KMS-11 (cell line): ENCODE measurements at regions not wholly inside any gene's neighbourhood (a gene's known extent, or its start where the extent isn't known, plus 50 kb on each side); places are given as distances from the start of the nearest gene placed in this dataset.

ENCODE experiments used
- H2AFZ ChIP-seq: fragments of 200-600 bp; sonication (generic); 2 replicates; pipeline ENCODE4 v1.6.1; 2016; ENCODE audit warnings: antibody characterized with exemption, mixed run types, low read depth
- H3K27ac ChIP-seq: fragments of 200-600 bp; sonication (generic); 2 replicates; pipeline ENCODE4 v1.6.1; 2016; ENCODE audit warnings: mild to moderate bottlenecking, mixed run types
- H3K27me3 ChIP-seq: fragments of 200-600 bp; sonication (generic); 2 replicates; pipeline ENCODE4 v1.6.1; 2017; ENCODE audit warnings: mild to moderate bottlenecking, low read depth, mixed run types, moderate library complexity; ENCODE audit not compliant: insufficient read depth
- H3K36me3 ChIP-seq: fragments of 200-600 bp; sonication (generic); 2 replicates; pipeline ENCODE4 v1.6.1; 2017; ENCODE audit warnings: mild to moderate bottlenecking, mixed run types; ENCODE audit not compliant: insufficient read depth
- H3K4me1 ChIP-seq: fragments of 200-600 bp; sonication (generic); 2 replicates; pipeline ENCODE4 v1.6.1; 2016; ENCODE audit warnings: mild to moderate bottlenecking, low read depth, mixed run types; ENCODE audit not compliant: poor library complexity, severe bottlenecking
- H3K4me2 ChIP-seq: fragments of 200-600 bp; sonication (generic); 2 replicates; pipeline ENCODE4 v1.7.0; 2016; ENCODE audit warnings: mild to moderate bottlenecking, mixed run types
- H3K4me3 ChIP-seq: fragments of 200-600 bp; sonication (generic); IDR thresholded peaks from 2 replicates; pipeline ENCODE4 v1.6.1; 2017; ENCODE audit warnings: low read depth, low read length, mixed read lengths; ENCODE audit not compliant: insufficient read depth
- H3K79me2 ChIP-seq: fragments of 200-600 bp; sonication (generic); 2 replicates; pipeline ENCODE4 v1.6.1; 2016; ENCODE audit warnings: low read depth, mixed run types; ENCODE audit not compliant: insufficient read depth
- H3K9ac ChIP-seq: fragments of 200-600 bp; sonication (generic); 2 replicates; pipeline ENCODE4 v1.6.1; 2016; ENCODE audit warnings: mild to moderate bottlenecking, mixed run types
- H4K20me1 ChIP-seq: fragments of 200-600 bp; sonication (generic); 2 replicates; pipeline ENCODE4 v1.6.1; 2016; ENCODE audit warnings: mild to moderate bottlenecking, mixed run types; ENCODE audit not compliant: insufficient read depth
- TF ChIP-seq, protein P1 (sequence below): fragments of 200-600 bp; sonication (generic); conservative IDR thresholded peaks from 2 replicates; pipeline ENCODE4 v1.6.1; 2017; ENCODE audit warnings: low read depth, mild to moderate bottlenecking, antibody characterized with exemption, low read length, moderate library complexity, mixed read lengths

GRCh38 chr10:78699971-78700370 lies 368.8 kb upstream of the ZMIZ1 start:
- H3K27ac ChIP-seq, result no peak overlapping the region
- H3K4me3 ChIP-seq, result no peak overlapping the region
- no peak overlapping the region for H3K4me2 ChIP-seq
- H3K79me2 ChIP-seq, result no peaks in the 10 kb centered on the region
- no peaks in the 10 kb centered on the region for H3K4me1 ChIP-seq
- no peak overlapping the region for H2AFZ ChIP-seq
- no peaks in the 10 kb centered on the region for H3K36me3 ChIP-seq
- TF ChIP-seq, protein P1, sequence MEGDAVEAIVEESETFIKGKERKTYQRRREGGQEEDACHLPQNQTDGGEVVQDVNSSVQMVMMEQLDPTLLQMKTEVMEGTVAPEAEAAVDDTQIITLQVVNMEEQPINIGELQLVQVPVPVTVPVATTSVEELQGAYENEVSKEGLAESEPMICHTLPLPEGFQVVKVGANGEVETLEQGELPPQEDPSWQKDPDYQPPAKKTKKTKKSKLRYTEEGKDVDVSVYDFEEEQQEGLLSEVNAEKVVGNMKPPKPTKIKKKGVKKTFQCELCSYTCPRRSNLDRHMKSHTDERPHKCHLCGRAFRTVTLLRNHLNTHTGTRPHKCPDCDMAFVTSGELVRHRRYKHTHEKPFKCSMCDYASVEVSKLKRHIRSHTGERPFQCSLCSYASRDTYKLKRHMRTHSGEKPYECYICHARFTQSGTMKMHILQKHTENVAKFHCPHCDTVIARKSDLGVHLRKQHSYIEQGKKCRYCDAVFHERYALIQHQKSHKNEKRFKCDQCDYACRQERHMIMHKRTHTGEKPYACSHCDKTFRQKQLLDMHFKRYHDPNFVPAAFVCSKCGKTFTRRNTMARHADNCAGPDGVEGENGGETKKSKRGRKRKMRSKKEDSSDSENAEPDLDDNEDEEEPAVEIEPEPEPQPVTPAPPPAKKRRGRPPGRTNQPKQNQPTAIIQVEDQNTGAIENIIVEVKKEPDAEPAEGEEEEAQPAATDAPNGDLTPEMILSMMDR, result no peak
- no peak overlapping the region for H3K9ac ChIP-seq
- H3K27me3 ChIP-seq, result no peaks in the 10 kb centered on the region
- H4K20me1 ChIP-seq, result no peaks in the 10 kb centered on the region

DNA sequence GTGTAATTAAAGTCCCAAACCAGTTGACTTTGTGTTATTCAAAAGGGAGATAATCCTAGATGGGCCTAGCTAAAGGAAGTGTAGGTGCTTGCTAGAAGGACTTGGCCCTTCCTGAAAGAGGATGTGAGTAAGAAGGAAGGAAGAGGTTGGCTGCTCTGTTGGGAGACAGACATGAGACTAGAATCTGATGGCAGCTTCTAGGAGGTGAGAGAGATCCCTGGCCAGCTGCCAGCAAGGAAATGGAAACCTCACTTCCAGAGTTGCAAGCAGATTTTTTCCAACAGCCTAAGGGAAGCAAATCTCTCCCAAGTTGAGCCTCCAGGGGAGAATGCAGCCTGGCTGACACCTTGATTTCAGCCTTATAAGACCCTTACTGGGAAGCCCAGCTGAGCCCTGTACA lies 368.4 kb upstream of the ZMIZ1 start:
- no peaks in the 10 kb centered on the region for H3K36me3 ChIP-seq
- no peak overlapping the region for H3K4me2 ChIP-seq
- no peaks in the 10 kb centered on the region for H4K20me1 ChIP-seq
- TF ChIP-seq, protein P1, result no peak
- H3K27me3 ChIP-seq, result no peaks in the 10 kb centered on the region
- H3K9ac ChIP-seq, result no peak overlapping the region
- H3K79me2 ChIP-seq, result no peaks in the 10 kb centered on the region
- H3K4me1 ChIP-seq, result no peaks in the 10 kb centered on the region
- no peak overlapping the region for H2AFZ ChIP-seq
- H3K4me3 ChIP-seq, result no peak overlapping the region
- H3K27ac ChIP-seq, result no peak overlapping the region

DNA sequence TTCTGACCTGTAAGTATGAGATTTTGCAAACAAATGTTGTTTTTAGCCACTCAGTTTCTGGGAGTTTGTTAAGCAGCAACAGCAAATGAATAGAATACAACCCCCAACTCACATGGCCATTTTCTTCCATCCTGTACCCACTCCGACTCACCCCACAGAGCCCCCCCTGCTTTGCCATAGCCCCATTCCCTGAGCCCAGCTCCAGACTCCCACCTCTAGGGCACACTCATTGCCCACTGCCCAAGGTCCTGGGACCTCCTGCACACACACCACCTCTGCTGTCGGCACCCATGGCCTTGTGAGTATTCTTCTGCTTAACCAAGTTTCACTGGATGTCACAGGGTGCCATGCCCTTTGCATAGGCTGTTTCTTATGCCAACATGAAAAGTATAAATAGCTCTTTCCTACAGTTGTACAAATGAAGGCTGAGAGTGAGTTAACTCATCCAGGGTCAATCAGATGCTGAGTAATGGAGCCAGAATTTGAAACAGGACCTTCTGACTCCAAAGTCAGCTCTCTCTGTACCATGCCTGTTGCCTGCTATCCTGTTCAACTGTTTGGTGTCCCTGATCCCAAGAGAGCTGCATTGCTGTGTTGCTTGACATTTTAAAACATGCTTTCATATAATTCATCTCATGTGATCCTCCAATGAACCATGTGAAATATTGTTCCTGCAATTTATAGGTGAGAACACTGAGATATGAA lies 367.8 kb upstream of the ZMIZ1 start:
- Histone ChIP-seq H3K9ac (no peak overlapping the region), H3K4me1 (no peaks in the 10 kb centered on the region), H2AFZ (no peak overlapping the region), H3K4me3 (no peak overlapping the region), H3K4me2 (no peak overlapping the region), H4K20me1 (no peaks in the 10 kb centered on the region), H3K79me2 (no peaks in the 10 kb centered on the region), H3K36me3 (no peaks in the 10 kb centered on the region), H3K27ac (no peak overlapping the region), H3K27me3 (no peaks in the 10 kb centered on the region)
- TF ChIP-seq, protein P1, result no peak

- Histone ChIP-seq H3K9ac (no peak overlapping the region), H4K20me1 (no peaks in the 10 kb centered on the region), H3K36me3 (no peaks in the 10 kb centered on the region), H3K27ac (no peak overlapping the region), H3K4me3 (no peak overlapping the region), H3K4me1 (no peaks in the 10 kb centered on the region), H3K4me2 (no peak overlapping the region), H3K27me3 (no peaks in the 10 kb centered on the region), H3K79me2 (no peaks in the 10 kb centered on the region), H2AFZ (no peak overlapping the region)
- TF ChIP-seq, protein P1, result no peak
These were observed 366.6 kb upstream of the ZMIZ1 start for GRCh38 chr10:78702186-78702585.
